ENCODE measurements at regions not wholly inside any gene's neighbourhood (a gene's known extent, or its start where the extent isn't known, plus 50 kb on each side); places are given as distances from the start of the nearest gene placed in this dataset.

DNA sequence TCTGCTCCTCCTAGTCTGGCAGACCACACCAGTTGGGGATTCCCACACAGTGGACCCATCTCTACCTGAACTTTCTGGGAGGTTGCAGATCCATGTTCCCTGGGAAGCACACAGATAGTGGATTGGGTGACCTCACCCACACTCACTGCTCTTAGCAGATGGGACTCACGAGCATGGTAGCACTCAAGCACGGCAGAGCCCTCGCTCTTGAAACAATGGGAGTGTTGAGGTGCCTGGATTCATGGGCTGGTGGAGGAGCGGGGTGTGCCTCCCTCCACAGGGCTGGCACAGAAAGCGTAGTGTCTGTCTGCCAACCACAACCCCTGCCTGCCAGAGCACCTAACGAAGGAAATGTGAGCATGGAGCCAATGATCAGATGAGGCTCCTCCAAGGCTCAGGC is 568.0 kb downstream of the POM121L12 start (continued):
- no peak for TF ChIP-seq TFCP2L1 (CRISPR knock-in tag; IDR thresholded peaks at IDR 0.05)
- TF ChIP-seq HDAC2 (IDR thresholded peaks at IDR 0.05): no peak
- TF ChIP-seq RFX5 (IDR thresholded peaks at IDR 0.05): no peak
- no peak for TF ChIP-seq EHMT2 (IDR thresholded peaks at IDR 0.05; ENCODE audit: low read depth)

DNA sequence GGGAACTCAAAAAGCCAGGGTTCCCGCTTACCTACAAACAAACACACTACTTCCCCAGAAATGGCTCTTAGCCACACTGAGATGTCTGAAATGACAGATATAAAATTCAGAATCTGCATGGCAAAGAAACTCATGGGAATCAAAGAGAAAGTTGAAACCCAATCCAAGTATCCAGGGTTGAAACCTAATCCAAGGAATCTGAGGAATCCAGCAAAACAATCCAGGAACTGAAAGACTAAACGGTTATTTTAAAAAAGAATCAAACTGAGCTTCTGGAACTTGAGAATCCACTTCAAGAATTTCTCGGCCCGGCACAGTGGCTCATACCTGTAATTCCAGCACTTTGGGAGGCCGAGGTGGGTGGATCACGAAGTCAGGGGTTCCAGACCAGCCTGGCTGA is 568.8 kb downstream of the POM121L12 start:
- ChIA-PET CTCF (no interaction called here), POLR2A (no interaction called here)
- FAIRE-seq (no peak), DNase-seq (ENCODE audit: low read depth in 1 of 2, low spot score in 1 of 2) (no peak), ATAC-seq (no peak)
- H3K9me3 ChIP-seq: no peaks in the 10 kb centered on the region
- no peaks in the 10 kb centered on the region for H3K4me1 ChIP-seq
- TF ChIP-seq, protein P1, sequence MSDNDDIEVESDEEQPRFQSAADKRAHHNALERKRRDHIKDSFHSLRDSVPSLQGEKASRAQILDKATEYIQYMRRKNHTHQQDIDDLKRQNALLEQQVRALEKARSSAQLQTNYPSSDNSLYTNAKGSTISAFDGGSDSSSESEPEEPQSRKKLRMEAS (IDR thresholded peaks at IDR 0.05): no peak
- no peak for TF ChIP-seq NFE2L2 (conservative IDR thresholded peaks at IDR 0.05; ENCODE audit: low read length)
- TF ChIP-seq BHLHE40 (IDR thresholded peaks at IDR 0.05; ENCODE audit: low read depth, low read length): no peak
- TF ChIP-seq, protein P2, sequence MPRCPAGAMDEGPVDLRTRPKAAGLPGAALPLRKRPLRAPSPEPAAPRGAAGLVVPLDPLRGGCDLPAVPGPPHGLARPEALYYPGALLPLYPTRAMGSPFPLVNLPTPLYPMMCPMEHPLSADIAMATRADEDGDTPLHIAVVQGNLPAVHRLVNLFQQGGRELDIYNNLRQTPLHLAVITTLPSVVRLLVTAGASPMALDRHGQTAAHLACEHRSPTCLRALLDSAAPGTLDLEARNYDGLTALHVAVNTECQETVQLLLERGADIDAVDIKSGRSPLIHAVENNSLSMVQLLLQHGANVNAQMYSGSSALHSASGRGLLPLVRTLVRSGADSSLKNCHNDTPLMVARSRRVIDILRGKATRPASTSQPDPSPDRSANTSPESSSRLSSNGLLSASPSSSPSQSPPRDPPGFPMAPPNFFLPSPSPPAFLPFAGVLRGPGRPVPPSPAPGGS (IDR thresholded peaks at IDR 0.05): no peak
- no peak for TF ChIP-seq GATA3 (IDR thresholded peaks at IDR 0.05; ENCODE audit: borderline replicate concordance)
- TF ChIP-seq POLR2AphosphoS2 (conservative IDR thresholded peaks at IDR 0.05; ENCODE audit: low read length): no peak
- TF ChIP-seq PHF8 (IDR thresholded peaks at IDR 0.05; ENCODE audit: borderline replicate concordance, low read depth): no peak
- TF ChIP-seq EP300 (IDR thresholded peaks at IDR 0.05): no peak
- no peak for TF ChIP-seq ESRRA (IDR thresholded peaks at IDR 0.05; ENCODE audit: borderline replicate concordance, low read length)
- H3K27ac ChIP-seq: no peak overlapping the region
- 11% methylated on average over 6 of the region's 6 CpGs for WGBS (ENCODE audit: missing lambda C conversion rate)
- no peak overlapping the region for H3K4me2 ChIP-seq
- H3K4me3 ChIP-seq: no peak overlapping the region

DNA sequence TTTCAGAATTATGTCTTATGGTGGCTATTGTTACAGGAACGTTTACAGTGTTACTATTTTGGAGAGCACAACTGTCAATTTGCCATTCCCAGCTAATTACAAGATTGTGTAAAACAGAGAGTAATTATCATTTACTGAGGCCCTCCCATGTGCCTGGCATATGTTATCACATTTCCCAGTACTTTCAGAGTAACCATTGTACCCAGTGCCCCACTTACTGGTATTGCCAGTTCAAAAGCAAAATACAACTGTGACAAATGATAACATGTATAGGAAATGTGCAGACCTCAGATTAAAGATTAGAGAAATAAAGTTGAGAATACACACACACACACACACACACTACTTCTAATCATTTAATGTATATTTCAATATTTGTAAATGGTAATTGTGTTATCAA is 572.5 kb downstream of the POM121L12 start:
- ChIA-PET POLR2A (no interaction called here), CTCF (no interaction called here)
- Histone ChIP-seq H3K4me2 (no peak overlapping the region), H3K27ac (no peak overlapping the region), H3K4me1 (no peaks in the 10 kb centered on the region), H3K4me3 (no peak overlapping the region), H3K9me3 (no peaks in the 10 kb centered on the region)
- TF ChIP-seq, protein P3, sequence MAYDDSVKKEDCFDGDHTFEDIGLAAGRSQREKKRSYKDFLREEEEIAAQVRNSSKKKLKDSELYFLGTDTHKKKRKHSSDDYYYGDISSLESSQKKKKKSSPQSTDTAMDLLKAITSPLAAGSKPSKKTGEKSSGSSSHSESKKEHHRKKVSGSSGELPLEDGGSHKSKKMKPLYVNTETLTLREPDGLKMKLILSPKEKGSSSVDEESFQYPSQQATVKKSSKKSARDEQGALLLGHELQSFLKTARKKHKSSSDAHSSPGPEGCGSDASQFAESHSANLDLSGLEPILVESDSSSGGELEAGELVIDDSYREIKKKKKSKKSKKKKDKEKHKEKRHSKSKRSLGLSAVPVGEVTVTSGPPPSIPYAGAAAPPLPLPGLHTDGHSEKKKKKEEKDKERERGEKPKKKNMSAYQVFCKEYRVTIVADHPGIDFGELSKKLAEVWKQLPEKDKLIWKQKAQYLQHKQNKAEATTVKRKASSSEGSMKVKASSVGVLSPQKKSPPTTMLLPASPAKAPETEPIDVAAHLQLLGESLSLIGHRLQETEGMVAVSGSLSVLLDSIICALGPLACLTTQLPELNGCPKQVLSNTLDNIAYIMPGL (CRISPR knock-in tag; IDR thresholded peaks at IDR 0.05; ENCODE audit: borderline replicate concordance): no peak
- TF ChIP-seq, protein P4, sequence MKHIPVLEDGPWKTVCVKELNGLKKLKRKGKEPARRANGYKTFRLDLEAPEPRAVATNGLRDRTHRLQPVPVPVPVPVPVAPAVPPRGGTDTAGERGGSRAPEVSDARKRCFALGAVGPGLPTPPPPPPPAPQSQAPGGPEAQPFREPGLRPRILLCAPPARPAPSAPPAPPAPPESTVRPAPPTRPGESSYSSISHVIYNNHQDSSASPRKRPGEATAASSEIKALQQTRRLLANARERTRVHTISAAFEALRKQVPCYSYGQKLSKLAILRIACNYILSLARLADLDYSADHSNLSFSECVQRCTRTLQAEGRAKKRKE (CRISPR knock-in tag; IDR thresholded peaks at IDR 0.05; ENCODE audit: low read depth): no peak
- TF ChIP-seq NFE2L2 (conservative IDR thresholded peaks at IDR 0.05; ENCODE audit: low read length) (no peak), CBX2 (IDR thresholded peaks at IDR 0.05; ENCODE audit: borderline replicate concordance, low read depth) (no peak)
- TF ChIP-seq, protein P5, sequence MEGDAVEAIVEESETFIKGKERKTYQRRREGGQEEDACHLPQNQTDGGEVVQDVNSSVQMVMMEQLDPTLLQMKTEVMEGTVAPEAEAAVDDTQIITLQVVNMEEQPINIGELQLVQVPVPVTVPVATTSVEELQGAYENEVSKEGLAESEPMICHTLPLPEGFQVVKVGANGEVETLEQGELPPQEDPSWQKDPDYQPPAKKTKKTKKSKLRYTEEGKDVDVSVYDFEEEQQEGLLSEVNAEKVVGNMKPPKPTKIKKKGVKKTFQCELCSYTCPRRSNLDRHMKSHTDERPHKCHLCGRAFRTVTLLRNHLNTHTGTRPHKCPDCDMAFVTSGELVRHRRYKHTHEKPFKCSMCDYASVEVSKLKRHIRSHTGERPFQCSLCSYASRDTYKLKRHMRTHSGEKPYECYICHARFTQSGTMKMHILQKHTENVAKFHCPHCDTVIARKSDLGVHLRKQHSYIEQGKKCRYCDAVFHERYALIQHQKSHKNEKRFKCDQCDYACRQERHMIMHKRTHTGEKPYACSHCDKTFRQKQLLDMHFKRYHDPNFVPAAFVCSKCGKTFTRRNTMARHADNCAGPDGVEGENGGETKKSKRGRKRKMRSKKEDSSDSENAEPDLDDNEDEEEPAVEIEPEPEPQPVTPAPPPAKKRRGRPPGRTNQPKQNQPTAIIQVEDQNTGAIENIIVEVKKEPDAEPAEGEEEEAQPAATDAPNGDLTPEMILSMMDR (IDR thresholded peaks at IDR 0.05): no peak
- DNase-seq (ENCODE audit: low read depth in 1 of 2, low spot score in 1 of 2): no peak
- no peak for ATAC-seq
- no peak for FAIRE-seq
- WGBS (ENCODE audit: missing lambda C conversion rate): 3% methylated on average over 1 of the region's 1 CpG
